ENCODE measurements at regions not wholly inside any gene's neighbourhood (a gene's known extent, or its start where the extent isn't known, plus 50 kb on each side); places are given as distances from the start of the nearest gene placed in this dataset.

- TF ChIP-seq, protein P1, sequence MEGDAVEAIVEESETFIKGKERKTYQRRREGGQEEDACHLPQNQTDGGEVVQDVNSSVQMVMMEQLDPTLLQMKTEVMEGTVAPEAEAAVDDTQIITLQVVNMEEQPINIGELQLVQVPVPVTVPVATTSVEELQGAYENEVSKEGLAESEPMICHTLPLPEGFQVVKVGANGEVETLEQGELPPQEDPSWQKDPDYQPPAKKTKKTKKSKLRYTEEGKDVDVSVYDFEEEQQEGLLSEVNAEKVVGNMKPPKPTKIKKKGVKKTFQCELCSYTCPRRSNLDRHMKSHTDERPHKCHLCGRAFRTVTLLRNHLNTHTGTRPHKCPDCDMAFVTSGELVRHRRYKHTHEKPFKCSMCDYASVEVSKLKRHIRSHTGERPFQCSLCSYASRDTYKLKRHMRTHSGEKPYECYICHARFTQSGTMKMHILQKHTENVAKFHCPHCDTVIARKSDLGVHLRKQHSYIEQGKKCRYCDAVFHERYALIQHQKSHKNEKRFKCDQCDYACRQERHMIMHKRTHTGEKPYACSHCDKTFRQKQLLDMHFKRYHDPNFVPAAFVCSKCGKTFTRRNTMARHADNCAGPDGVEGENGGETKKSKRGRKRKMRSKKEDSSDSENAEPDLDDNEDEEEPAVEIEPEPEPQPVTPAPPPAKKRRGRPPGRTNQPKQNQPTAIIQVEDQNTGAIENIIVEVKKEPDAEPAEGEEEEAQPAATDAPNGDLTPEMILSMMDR (IDR thresholded peaks at IDR 0.05) = no peak
- no peak for TF ChIP-seq POLR2AphosphoS5 (IDR thresholded peaks at IDR 0.05; ENCODE audit: low read depth, low read length)
Observed at GRCh38 chr2:150585221-150585971, 97.9 kb upstream of the RND3 start.
